AG10803 (cell line): ENCODE measurements at regions not wholly inside any gene's neighbourhood (a gene's known extent, or its start where the extent isn't known, plus 50 kb on each side); places are given as distances from the start of the nearest gene placed in this dataset.

Source experiments
- DNase-seq: peaks from one replicate; pipeline ENCODE4 v3.0.0; 2010; ENCODE audit warnings: low read depth
- H3K4me3 ChIP-seq: 2 replicates; pipeline ENCODE4 v1.5.1; 2011; ENCODE audit warnings: mild to moderate bottlenecking, low read length, control low read depth
- CTCF ChIP-seq: conservative IDR thresholded peaks from 2 replicates; pipeline ENCODE4 v1.5.1; 2011; ENCODE audit warnings: mild to moderate bottlenecking, low read length, control low read depth, inconsistent platforms

- no peak for DNase-seq
- H3K4me3 ChIP-seq: peak overlapping the region; percentile 47; the same call in 1 of the 2 replicates
- TF ChIP-seq CTCF: no peak
Observed at GRCh38 chr20:59428441-59429205, 128.2 kb downstream of the EDN3 start.

- no peak for DNase-seq
- no peak for TF ChIP-seq CTCF
- H3K4me3 ChIP-seq: peak overlapping the region; percentile 47
Observed at GRCh38 chr20:59429396-59429795, 129.0 kb downstream of the EDN3 start.

GRCh38 chr20:59431014-59431413 is 130.6 kb downstream of the EDN3 start:
- DNase-seq: no peak
- H3K4me3 ChIP-seq: no peak overlapping the region
- TF ChIP-seq CTCF: no peak

- no peak for TF ChIP-seq CTCF
- no peak overlapping the region for H3K4me3 ChIP-seq
- DNase-seq: no peak
Observed at GRCh38 chr20:59434960-59435359, 134.5 kb downstream of the EDN3 start.

GRCh38 chr20:59435518-59435917 is 135.1 kb downstream of the EDN3 start:
- H3K4me3 ChIP-seq: no peak overlapping the region
- no peak for TF ChIP-seq CTCF
- no peak for DNase-seq

GRCh38 chr20:59437601-59438031 is 137.2 kb downstream of the EDN3 start:
- TF ChIP-seq CTCF: no peak
- no peak for DNase-seq
- no peak overlapping the region for H3K4me3 ChIP-seq

GRCh38 chr20:59438201-59438600 is 137.8 kb downstream of the EDN3 start:
- no peak overlapping the region for H3K4me3 ChIP-seq
- TF ChIP-seq CTCF: no peak
- no peak for DNase-seq
